Effector memory CD8-positive, alpha-beta T cell (primary cell): ENCODE measurements at regions not wholly inside any gene's neighbourhood (a gene's known extent, or its start where the extent isn't known, plus 50 kb on each side); places are given as distances from the start of the nearest gene placed in this dataset.

Source experiments
- ATAC-seq: fragments of 150-1000 bp; cut with Tn5 transposase; replicated peaks from 2 replicates; pipeline ENCODE4 v1.10.0; 2021; ENCODE audit warnings: mild to moderate bottlenecking, moderate library complexity
- DNase-seq, 3 experiments: peaks; one replicate each; pipeline ENCODE4 v3.0.0; 2021
- H3K27ac Mint-ChIP-seq, 2 donors: one replicate each; pipeline ENCODE4 v1.8.0; 2022; ENCODE audit warnings: mild to moderate bottlenecking in 2 of 2, mixed read lengths in 2 of 2, moderate library complexity in 2 of 2
- H3K27me3 Mint-ChIP-seq, 2 donors: one replicate each; pipeline ENCODE4 v1.8.0; 2022; ENCODE audit warnings: mixed read lengths in 2 of 2
- H3K36me3 Mint-ChIP-seq: one replicate; pipeline ENCODE4 v1.8.0; 2022; ENCODE audit warnings: mild to moderate bottlenecking, moderate library complexity, mixed read lengths; ENCODE audit not compliant: insufficient read depth
- H3K4me1 Mint-ChIP-seq, 2 donors: one replicate each; pipeline ENCODE4 v1.8.0; 2022; ENCODE audit warnings: low read depth in 2 of 2, mixed read lengths in 2 of 2
- H3K4me3 Mint-ChIP-seq, 2 donors: one replicate each; pipeline ENCODE4 v1.8.0; 2022; ENCODE audit warnings: mild to moderate bottlenecking in 2 of 2, mixed read lengths in 2 of 2, moderate library complexity in 2 of 2
- H3K9me3 Mint-ChIP-seq, 2 donors: one replicate each; pipeline ENCODE4 v1.8.0; 2022; ENCODE audit warnings: mixed read lengths in 2 of 2

DNA sequence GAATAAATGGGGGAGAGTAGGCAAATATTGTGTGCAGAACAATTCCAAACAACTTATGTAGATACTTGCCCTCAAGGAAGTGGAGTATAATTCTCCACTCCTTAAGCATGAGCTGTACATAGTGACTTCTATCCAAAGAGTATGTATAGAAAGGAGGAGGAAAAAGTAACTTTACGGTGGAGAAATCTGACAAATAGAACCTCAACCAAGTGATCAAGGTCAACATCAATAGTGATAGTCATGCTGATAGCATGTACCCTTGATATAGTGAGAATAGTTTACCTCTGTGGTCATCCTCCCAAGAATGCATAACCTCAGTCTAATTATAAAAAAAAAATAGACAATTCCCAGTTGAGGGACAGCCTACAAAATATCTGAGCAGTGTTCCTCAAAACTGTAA, 89.1 kb upstream of the NANOS1 start:
- no peaks in the 10 kb centered on the region for H3K4me1 Mint-ChIP-seq
- ATAC-seq, result no peak
- peaks cover 0 to 4% of the 10 kb centered on the region in 2 donors for H3K9me3 Mint-ChIP-seq
- peaks cover 35 to 53% of the 10 kb centered on the region in 2 donors for H3K27me3 Mint-ChIP-seq
- H3K27ac Mint-ChIP-seq, result no peak overlapping the region
- no peaks in the 10 kb centered on the region for H3K36me3 Mint-ChIP-seq
- H3K4me3 Mint-ChIP-seq, result no peak overlapping the region
- DNase-seq, result no peak

DNA sequence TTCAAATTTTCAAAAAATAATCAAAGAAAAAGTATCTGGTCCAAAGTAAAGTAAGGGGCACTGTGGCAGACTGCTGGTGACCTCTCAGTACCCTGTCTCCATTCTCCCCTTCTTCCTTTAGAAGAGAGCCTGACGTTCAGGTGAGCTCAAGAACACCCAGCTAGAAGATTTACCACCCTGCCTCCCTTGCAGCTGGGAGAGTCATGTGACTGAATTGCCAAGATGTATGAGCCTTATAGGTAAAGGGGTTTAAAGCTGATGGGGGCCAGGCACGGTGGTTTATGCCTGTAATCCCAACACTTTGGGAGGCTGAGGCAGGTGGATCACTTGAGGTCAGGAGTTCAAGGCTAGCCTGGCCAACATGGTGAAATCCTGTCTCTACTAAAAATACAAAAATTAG, 86.3 kb upstream of the NANOS1 start:
- H3K4me3 Mint-ChIP-seq, result no peak overlapping the region
- H3K36me3 Mint-ChIP-seq, result no peaks in the 10 kb centered on the region
- ATAC-seq (no peak), DNase-seq (no peak)
- H3K27ac Mint-ChIP-seq, result no peak overlapping the region
- peaks cover 1 to 7% of the 10 kb centered on the region in 2 donors for H3K4me1 Mint-ChIP-seq
- H3K27me3 Mint-ChIP-seq, result peaks cover 38 to 58% of the 10 kb centered on the region in 2 donors
- H3K9me3 Mint-ChIP-seq, result peaks cover 0 to 4% of the 10 kb centered on the region in 2 donors

DNA sequence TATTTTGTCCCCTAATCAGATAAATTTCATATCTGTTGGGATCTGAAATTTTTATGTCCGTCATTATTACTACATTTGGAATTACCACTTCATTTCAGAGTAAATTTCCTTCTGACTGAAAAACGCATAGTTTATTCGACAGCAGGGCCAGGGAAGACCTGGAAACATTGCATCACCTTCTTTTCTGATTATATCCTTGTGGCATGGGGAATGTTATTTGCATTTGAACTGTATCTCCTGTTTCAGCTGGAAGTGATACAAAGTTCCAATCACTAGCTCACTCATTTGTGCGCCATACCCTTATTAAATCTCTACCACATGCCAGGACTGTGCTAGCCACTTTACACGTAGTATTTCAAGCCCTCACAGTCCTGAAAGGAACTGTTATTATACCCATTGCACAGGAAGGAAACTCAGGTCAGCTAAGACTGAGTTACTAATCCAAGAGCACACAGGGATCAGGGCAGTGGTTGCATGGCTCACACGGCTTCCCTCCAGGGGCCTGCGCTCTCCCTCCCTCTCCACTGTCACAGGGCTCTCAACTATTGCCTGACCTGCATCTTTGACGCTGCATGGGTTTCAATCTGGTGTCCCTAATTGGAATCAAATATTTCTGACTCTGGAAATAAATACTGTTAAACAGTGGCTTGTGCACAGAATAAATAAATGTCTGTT, 84.4 kb upstream of the NANOS1 start:
- Mint-ChIP-seq H3K27me3 (peaks cover 40 to 73% of the 10 kb centered on the region in 2 donors), H3K4me1 (peaks cover 1 to 7% of the 10 kb centered on the region in 2 donors), H3K36me3 (no peaks in the 10 kb centered on the region), H3K4me3 (no peak overlapping the region), H3K9me3 (peaks cover 0 to 4% of the 10 kb centered on the region in 2 donors), H3K27ac (no peak overlapping the region)
- no peak for DNase-seq
- no peak for ATAC-seq

DNA sequence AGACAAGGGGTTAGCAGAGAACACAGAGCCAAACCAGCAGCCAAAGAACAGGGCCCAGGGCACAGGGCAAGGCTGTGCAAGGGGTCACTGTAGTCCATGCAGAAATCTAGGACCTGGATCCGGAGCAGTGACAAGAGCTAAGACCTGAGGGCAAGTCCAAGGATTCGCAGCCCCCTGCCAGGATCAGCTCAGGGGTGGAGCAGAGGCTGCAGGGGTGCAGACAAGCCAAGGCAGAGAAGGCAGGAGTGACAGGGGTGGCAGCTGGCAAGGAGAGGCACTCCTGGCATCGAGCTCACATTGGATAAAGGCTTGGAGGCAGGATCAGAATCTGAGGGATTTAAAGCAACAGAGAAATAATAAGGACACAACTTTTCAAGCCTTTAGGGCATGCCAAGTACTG, 80.7 kb upstream of the NANOS1 start:
- DNase-seq (no peak), ATAC-seq (no peak)
- H3K4me1 Mint-ChIP-seq, result peaks cover 1 to 7% of the 10 kb centered on the region in 2 donors
- no peaks in the 10 kb centered on the region for H3K9me3 Mint-ChIP-seq
- H3K4me3 Mint-ChIP-seq, result no peak overlapping the region
- H3K36me3 Mint-ChIP-seq, result no peaks in the 10 kb centered on the region
- no peak overlapping the region for H3K27ac Mint-ChIP-seq
- H3K27me3 Mint-ChIP-seq, result peaks cover 40 to 86% of the 10 kb centered on the region in 2 donors

DNA sequence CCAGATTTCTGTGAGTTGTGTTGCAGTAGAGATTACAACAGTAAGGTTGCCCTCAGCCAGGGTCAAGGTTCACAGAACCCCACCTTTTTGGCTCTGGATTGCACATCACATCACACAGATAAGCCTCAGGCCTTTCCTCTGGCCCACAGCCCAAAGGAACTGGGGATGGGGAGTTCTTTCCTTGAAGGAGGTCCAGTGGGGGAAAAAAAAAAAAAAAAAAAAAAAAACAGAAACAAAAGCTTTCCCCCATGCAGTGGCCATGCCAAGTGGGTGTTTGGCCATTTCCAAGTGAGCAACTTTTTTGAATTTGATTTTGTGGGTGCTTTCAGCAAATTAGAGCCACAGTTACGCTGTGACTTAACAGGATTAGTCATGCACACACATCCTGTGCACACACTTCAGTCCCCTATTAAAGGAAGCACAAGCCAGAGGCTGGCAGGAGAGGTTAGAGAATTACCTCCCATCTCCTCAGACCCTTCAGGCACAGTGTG, 79.3 kb upstream of the NANOS1 start:
- Mint-ChIP-seq H3K9me3 (no peaks in the 10 kb centered on the region), H3K4me3 (no peak overlapping the region), H3K27ac (no peak overlapping the region), H3K27me3 (peaks cover 50 to 80% of the 10 kb centered on the region in 2 donors), H3K36me3 (no peaks in the 10 kb centered on the region), H3K4me1 (peaks cover 1 to 7% of the 10 kb centered on the region in 2 donors)
- ATAC-seq (no peak), DNase-seq (no peak)

DNA sequence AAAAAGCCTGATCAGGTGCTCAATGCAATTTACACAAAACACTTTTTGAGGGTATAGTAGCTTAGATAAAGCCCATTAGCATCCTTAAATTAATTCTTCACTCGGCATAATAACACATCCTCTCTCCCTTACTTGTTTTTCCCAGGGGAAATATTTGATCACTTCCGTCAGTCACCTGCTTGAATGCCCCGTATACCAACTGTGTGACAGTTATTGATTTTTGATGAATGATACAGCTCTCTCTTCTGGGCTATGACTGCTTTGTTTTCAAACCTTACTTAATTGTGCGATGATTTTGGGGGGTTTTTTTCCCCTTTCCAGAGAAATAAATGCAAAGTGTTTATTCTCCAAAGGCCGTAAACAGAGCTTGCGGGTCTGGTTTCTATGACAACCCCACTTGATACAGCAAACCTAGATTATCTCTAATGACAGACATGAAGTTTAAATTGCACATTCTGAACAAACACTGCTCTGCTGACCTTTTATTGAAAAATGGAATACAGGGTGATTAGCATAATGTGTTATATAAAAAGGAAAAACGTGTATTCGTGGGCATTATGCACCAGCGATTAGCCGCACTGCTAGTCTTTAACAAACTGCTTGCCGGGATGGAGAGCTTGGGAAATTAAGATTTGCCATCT, 78.4 kb upstream of the NANOS1 start:
- ATAC-seq (no peak), DNase-seq (no peak)
- Mint-ChIP-seq H3K36me3 (no peaks in the 10 kb centered on the region), H3K27ac (no peak overlapping the region), H3K9me3 (no peaks in the 10 kb centered on the region), H3K27me3 (peaks cover 42 to 71% of the 10 kb centered on the region in 2 donors), H3K4me3 (no peak overlapping the region), H3K4me1 (peaks cover 1 to 7% of the 10 kb centered on the region in 2 donors)

DNA sequence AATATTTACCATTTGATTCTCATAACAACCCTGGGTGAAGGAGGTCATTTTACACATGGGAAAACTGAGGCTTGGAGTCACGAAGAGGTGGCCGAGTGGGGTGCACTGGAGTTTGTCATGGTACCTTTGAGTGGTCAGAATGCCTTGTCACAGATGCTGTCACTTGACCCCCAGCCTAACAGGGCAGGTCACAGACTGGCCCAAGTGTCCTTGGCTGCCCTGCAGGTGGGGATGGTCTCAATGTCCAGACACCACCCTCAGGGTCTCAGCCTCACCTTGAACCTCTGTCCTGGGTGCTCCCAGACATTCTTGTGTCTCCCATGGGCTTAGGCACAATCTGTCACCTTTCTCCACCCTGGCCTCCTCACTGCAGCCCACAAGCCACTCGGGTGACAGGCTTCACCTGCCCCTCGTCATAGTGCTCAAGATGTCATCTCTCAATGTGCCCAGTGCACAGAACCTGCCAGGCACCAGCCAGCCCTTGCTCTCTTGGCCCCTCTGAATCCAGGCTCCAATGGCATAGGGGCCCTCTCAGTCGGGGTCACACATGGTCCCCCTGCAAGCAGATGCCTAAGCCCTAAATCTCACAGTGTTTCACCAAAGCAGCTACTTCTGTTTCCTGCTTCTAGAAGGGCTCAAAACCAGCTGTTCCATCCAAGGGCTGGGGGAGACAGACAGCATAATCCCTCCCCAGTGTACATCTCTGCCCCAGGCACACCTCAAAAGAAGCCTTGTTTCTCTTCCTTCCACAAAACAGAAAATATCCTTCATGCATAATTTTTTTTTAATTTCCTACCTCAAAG, 76.8 kb upstream of the NANOS1 start:
- H3K27ac Mint-ChIP-seq, result no peak overlapping the region
- H3K4me3 Mint-ChIP-seq, result no peak overlapping the region
- H3K9me3 Mint-ChIP-seq, result no peaks in the 10 kb centered on the region
- H3K27me3 Mint-ChIP-seq, result peaks cover 32 to 56% of the 10 kb centered on the region in 2 donors
- no peak for DNase-seq
- ATAC-seq, result no peak
- no peaks in the 10 kb centered on the region for H3K36me3 Mint-ChIP-seq
- H3K4me1 Mint-ChIP-seq, result no peaks in the 10 kb centered on the region

DNA sequence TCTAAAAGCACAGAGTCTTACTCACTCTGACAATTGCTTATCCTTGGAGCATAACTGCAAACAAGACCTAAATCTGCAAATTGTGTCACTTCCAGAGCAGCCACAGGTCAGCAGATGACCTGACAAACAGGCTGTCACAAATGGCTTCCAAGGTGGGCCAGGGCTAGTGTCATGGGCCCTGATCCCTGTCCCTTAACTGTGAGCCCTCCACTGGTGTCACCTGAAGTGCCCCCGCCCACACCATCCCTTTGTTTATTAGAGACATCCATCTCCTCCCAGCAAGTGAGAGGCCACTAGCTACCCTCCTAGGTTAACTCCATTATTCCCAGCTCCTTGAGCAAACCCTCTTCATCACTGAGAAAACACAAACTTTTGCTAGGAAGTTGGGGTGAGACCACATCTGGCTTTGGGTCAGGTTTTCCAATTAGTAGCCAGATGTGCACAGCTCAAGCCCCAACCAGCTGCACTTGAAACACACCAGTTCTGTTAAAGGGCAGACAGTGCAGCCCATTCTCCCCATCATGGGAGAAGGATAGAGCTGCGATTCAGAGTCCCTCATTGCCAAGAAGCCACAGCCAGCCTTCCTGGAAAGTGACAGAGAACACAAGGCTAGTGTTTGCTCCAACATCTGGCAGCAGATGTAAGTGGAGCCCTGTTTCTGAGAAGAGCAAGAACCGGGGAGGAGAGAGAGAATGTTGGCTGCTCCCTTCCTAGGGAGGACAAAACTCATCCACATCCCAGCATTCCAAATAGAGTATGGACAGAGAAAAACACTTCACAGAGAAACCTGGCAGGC, 75.7 kb upstream of the NANOS1 start:
- H3K36me3 Mint-ChIP-seq, result no peaks in the 10 kb centered on the region
- H3K4me1 Mint-ChIP-seq, result no peaks in the 10 kb centered on the region
- DNase-seq (no peak), ATAC-seq (no peak)
- no peak overlapping the region for H3K4me3 Mint-ChIP-seq
- peaks cover 27 to 49% of the 10 kb centered on the region in 2 donors for H3K27me3 Mint-ChIP-seq
- no peak overlapping the region for H3K27ac Mint-ChIP-seq
- H3K9me3 Mint-ChIP-seq, result no peaks in the 10 kb centered on the region

DNA sequence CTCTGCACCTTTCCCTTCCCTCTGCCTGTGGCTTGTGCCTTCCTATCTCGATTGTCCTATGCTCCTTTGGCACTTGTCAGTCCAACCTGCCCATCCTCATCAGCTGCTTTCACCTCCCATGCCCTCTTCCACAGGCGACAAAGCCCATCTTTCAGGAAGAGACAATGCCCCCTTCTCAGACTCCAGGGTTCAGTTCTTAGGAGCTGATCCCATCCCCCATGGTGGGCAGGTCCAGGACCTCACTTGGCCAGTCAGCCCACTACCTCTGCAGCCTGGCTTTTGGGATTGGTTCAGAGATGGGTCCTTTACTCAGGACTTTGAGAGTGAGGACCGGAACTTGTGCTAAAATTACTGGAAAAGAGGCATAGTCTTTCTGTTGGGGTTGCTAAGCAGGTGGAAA, 74.0 kb upstream of the NANOS1 start:
- H3K36me3 Mint-ChIP-seq, result no peaks in the 10 kb centered on the region
- H3K27me3 Mint-ChIP-seq, result peaks cover 25 to 38% of the 10 kb centered on the region in 2 donors
- no peak overlapping the region for H3K27ac Mint-ChIP-seq
- H3K4me3 Mint-ChIP-seq, result no peak overlapping the region
- no peaks in the 10 kb centered on the region for H3K9me3 Mint-ChIP-seq
- no peak for DNase-seq
- ATAC-seq, result no peak
- no peaks in the 10 kb centered on the region for H3K4me1 Mint-ChIP-seq

DNA sequence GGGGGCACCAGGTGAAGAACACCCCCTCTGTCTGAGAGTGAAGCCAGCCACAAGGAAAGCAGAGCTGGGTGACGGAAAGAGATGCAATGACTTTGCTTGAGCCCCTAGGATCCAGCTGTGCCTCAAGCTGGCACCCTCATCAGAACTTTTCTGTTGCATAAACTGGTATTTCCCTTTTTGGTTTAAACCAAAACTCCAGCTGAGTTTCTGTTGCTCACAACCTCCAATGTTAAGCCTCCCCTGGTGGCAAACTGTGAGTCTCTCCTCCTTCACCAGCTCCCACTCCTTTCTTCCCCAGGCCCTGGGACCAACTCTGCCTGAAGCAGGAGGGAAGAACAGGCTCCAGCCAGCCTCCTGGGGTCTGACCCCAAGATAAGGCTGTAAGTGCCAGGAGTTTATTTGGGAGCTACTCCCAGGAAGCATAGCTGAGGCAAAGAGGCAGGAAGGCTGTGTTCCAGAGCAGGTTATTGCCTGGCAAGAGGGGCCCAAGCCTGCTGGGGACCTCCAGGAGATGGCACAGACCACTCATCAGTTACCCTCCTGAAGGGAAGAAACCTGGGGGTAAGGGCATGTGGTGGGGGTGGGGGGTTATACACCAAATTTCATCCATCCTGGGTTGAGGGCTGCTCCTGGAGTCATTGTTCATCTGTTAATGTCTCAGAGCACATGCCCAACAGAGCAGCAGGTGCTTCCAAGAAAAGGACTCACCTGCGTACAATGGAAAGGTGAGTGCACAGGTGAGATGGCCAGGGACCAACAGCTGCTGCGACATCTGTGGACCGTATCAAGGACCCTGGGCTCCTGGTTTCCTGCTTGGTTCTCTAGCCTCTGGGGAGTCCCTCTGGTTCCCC, 73.3 kb upstream of the NANOS1 start:
- H3K36me3 Mint-ChIP-seq, result no peaks in the 10 kb centered on the region
- DNase-seq, result no peak
- no peak for ATAC-seq
- H3K4me3 Mint-ChIP-seq, result no peak overlapping the region
- H3K4me1 Mint-ChIP-seq, result no peaks in the 10 kb centered on the region
- H3K27me3 Mint-ChIP-seq, result peaks cover 23 to 33% of the 10 kb centered on the region in 2 donors
- H3K27ac Mint-ChIP-seq, result no peak overlapping the region
- no peaks in the 10 kb centered on the region for H3K9me3 Mint-ChIP-seq

DNA sequence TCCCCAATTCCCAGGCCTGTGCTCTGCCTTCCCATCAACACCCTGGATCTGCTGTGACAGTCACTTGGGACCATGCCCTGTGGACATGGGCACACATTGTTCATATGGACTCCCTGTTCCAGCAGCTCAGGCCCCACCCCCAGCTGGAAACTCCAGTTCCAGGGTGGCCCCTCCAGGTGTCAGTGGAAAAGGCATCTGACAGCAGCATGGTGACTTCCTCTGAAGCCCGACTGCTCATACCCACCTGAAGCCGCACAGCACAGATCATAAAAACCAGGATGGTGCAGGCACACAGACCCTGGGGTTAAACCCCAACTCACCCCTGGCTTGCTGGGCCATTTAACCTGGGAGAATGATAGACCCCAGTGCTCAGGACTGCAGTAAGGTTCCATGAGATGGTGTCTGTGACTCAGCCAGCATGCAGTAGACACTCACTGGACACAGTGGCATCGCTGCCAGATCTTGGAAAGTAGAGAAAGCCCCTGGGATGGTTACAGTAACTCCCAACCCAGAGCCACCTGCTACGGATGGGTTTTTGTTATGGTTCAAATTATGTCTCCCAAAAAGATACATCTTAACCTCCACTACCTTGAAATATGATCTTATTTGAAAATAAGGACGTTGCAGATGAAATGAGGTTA, 72.6 kb upstream of the NANOS1 start:
- Mint-ChIP-seq H3K27ac (no peak overlapping the region), H3K36me3 (no peaks in the 10 kb centered on the region), H3K9me3 (no peaks in the 10 kb centered on the region), H3K4me3 (no peak overlapping the region), H3K4me1 (no peaks in the 10 kb centered on the region), H3K27me3 (peaks cover 20 to 32% of the 10 kb centered on the region in 2 donors)
- no peak for DNase-seq
- ATAC-seq, result no peak

DNA sequence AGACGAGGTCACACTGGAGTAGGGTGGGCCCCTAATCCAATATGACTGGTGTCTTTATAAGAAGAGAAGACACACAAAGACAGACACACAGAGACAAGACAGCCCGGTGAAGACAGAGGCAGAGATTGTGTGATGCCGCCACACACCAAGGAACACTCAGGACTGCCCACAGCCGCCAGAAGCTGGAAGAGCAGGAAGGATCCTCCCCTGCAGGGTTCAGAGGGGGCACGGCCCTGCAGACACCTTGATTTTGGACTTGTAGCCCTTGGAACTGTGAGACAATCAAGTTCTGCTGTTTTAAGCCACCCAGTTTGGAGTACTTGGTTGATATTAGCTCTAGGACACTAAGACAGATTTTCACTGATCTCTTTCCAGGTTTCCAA, 72.1 kb upstream of the NANOS1 start:
- ATAC-seq (no peak), DNase-seq (no peak)
- H3K27me3 Mint-ChIP-seq, result peaks cover 20 to 27% of the 10 kb centered on the region in 2 donors
- H3K4me3 Mint-ChIP-seq, result no peak overlapping the region
- H3K4me1 Mint-ChIP-seq, result no peaks in the 10 kb centered on the region
- H3K9me3 Mint-ChIP-seq, result no peaks in the 10 kb centered on the region
- H3K27ac Mint-ChIP-seq, result no peak overlapping the region
- H3K36me3 Mint-ChIP-seq, result no peaks in the 10 kb centered on the region
